ENCODE measurements at regions not wholly inside any gene's neighbourhood (a gene's known extent, or its start where the extent isn't known, plus 50 kb on each side); places are given as distances from the start of the nearest gene placed in this dataset.

DNA sequence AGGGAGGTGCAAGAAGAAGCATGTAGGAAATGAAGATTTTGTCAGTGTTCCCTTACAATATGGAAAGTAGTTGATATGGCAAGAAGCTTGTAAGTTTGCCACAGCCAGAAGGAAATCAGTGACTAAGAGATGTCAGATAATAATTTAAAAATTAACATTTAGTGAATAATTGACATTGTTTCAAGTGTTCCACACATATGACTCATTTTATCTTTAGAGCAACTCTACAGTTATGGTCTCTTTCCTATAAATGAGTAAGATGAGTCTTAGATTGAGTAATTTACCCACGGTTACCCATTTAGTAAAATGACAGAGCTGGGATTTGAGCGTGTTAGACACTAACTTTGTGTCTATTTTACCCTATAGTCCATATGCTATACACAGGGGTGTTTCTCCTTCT lies 300.3 kb upstream of the IRS4 start:
- Histone ChIP-seq H4K20me1 (replicated peaks; ENCODE audit: insufficient read depth) (no peaks in the 10 kb centered on the region), H3K27me3 (ENCODE audit: insufficient read depth) (no peaks in the 10 kb centered on the region), H3K4me2 (no peak overlapping the region), H3K79me2 (replicated peaks; ENCODE audit: insufficient read depth) (no peaks in the 10 kb centered on the region), H3K36me3 (ENCODE audit: insufficient read depth) (no peaks in the 10 kb centered on the region), H2AFZ (no peak overlapping the region), H3K9me2 (ENCODE audit: insufficient read depth) (no peaks in the 10 kb centered on the region), H3K27ac (ENCODE audit: low read depth) (no peak overlapping the region), H3K4me3 (no peak overlapping the region), H3F3A (replicated peaks; ENCODE audit: low read depth) (no peaks in the 10 kb centered on the region), H3K4me1 (ENCODE audit: insufficient read depth) (no peaks in the 10 kb centered on the region)
- no peaks in the 10 kb centered on the region for H3K4me1 Mint-ChIP-seq
- no peaks in the 10 kb centered on the region; the same call in 2 of the 3 replicates for H3K9me3 Mint-ChIP-seq
- H3K27me3 Mint-ChIP-seq (ENCODE audit: insufficient read depth, low read depth, poor library complexity) = no peaks in the 10 kb centered on the region
- DNase-seq (ENCODE audit: low spot score) = no peak
- ATAC-seq = no peak
- H3K4me3 Mint-ChIP-seq = no peak overlapping the region
- H3K36me3 Mint-ChIP-seq (ENCODE audit: low read depth) = no peaks in the 10 kb centered on the region; the same call in 2 of the 3 replicates
- no peak overlapping the region for H3K27ac Mint-ChIP-seq
- TF ChIP-seq POLR2AphosphoS5 (IDR thresholded peaks at IDR 0.05; ENCODE audit: low read depth) (no peak), ZNF114 (CRISPR knock-in tag; IDR thresholded peaks at IDR 0.05) (no peak), NANOG (IDR thresholded peaks at IDR 0.05; ENCODE audit: borderline replicate concordance) (no peak), EZH2 (IDR thresholded peaks at IDR 0.05; ENCODE audit: low read depth, unreplicated experiment) (no peak), STAT1 (IDR thresholded peaks at IDR 0.05; ENCODE audit: unreplicated experiment) (no peak), CREB1 (CRISPR knock-in tag; IDR thresholded peaks at IDR 0.05; ENCODE audit: low read depth) (no peak), JUNB (IDR thresholded peaks at IDR 0.05; ENCODE audit: unreplicated experiment) (no peak)
- TF ChIP-seq, protein P1, sequence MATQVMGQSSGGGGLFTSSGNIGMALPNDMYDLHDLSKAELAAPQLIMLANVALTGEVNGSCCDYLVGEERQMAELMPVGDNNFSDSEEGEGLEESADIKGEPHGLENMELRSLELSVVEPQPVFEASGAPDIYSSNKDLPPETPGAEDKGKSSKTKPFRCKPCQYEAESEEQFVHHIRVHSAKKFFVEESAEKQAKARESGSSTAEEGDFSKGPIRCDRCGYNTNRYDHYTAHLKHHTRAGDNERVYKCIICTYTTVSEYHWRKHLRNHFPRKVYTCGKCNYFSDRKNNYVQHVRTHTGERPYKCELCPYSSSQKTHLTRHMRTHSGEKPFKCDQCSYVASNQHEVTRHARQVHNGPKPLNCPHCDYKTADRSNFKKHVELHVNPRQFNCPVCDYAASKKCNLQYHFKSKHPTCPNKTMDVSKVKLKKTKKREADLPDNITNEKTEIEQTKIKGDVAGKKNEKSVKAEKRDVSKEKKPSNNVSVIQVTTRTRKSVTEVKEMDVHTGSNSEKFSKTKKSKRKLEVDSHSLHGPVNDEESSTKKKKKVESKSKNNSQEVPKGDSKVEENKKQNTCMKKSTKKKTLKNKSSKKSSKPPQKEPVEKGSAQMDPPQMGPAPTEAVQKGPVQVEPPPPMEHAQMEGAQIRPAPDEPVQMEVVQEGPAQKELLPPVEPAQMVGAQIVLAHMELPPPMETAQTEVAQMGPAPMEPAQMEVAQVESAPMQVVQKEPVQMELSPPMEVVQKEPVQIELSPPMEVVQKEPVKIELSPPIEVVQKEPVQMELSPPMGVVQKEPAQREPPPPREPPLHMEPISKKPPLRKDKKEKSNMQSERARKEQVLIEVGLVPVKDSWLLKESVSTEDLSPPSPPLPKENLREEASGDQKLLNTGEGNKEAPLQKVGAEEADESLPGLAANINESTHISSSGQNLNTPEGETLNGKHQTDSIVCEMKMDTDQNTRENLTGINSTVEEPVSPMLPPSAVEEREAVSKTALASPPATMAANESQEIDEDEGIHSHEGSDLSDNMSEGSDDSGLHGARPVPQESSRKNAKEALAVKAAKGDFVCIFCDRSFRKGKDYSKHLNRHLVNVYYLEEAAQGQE (IDR thresholded peaks at IDR 0.05; ENCODE audit: unreplicated experiment) = no peak
- TF ChIP-seq, protein P2, sequence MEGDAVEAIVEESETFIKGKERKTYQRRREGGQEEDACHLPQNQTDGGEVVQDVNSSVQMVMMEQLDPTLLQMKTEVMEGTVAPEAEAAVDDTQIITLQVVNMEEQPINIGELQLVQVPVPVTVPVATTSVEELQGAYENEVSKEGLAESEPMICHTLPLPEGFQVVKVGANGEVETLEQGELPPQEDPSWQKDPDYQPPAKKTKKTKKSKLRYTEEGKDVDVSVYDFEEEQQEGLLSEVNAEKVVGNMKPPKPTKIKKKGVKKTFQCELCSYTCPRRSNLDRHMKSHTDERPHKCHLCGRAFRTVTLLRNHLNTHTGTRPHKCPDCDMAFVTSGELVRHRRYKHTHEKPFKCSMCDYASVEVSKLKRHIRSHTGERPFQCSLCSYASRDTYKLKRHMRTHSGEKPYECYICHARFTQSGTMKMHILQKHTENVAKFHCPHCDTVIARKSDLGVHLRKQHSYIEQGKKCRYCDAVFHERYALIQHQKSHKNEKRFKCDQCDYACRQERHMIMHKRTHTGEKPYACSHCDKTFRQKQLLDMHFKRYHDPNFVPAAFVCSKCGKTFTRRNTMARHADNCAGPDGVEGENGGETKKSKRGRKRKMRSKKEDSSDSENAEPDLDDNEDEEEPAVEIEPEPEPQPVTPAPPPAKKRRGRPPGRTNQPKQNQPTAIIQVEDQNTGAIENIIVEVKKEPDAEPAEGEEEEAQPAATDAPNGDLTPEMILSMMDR (conservative IDR thresholded peaks at IDR 0.05; ENCODE audit: low read depth in 2 of 2) = no peak
- TF ChIP-seq, protein P3, sequence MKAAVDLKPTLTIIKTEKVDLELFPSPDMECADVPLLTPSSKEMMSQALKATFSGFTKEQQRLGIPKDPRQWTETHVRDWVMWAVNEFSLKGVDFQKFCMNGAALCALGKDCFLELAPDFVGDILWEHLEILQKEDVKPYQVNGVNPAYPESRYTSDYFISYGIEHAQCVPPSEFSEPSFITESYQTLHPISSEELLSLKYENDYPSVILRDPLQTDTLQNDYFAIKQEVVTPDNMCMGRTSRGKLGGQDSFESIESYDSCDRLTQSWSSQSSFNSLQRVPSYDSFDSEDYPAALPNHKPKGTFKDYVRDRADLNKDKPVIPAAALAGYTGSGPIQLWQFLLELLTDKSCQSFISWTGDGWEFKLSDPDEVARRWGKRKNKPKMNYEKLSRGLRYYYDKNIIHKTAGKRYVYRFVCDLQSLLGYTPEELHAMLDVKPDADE (IDR thresholded peaks at IDR 0.05) = no peak

DNA sequence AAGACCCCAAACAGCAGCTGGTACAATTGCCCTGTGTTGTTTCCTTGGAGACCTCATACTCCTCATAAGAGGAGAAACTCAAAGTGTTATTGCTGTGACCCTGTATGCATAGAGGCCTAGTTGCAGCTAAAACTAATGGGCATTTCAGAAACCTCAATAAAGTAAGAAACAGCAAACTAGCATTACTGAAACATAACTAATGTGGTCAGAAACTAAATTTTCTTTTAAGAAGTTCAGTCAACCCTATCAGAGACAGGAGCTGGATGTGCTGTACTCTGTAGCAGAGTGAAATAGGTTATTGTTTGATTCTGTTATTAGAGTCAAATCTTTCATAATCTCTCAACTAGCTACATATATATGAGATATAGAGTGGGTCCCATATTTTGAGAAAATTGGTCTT lies 257.5 kb upstream of the IRS4 start:
- H3K27me3 Mint-ChIP-seq (ENCODE audit: insufficient read depth, low read depth, poor library complexity) = no peaks in the 10 kb centered on the region
- H3K4me2 ChIP-seq = no peak overlapping the region
- no peak for TF ChIP-seq STAT1 (IDR thresholded peaks at IDR 0.05; ENCODE audit: unreplicated experiment)
- TF ChIP-seq, protein P4, sequence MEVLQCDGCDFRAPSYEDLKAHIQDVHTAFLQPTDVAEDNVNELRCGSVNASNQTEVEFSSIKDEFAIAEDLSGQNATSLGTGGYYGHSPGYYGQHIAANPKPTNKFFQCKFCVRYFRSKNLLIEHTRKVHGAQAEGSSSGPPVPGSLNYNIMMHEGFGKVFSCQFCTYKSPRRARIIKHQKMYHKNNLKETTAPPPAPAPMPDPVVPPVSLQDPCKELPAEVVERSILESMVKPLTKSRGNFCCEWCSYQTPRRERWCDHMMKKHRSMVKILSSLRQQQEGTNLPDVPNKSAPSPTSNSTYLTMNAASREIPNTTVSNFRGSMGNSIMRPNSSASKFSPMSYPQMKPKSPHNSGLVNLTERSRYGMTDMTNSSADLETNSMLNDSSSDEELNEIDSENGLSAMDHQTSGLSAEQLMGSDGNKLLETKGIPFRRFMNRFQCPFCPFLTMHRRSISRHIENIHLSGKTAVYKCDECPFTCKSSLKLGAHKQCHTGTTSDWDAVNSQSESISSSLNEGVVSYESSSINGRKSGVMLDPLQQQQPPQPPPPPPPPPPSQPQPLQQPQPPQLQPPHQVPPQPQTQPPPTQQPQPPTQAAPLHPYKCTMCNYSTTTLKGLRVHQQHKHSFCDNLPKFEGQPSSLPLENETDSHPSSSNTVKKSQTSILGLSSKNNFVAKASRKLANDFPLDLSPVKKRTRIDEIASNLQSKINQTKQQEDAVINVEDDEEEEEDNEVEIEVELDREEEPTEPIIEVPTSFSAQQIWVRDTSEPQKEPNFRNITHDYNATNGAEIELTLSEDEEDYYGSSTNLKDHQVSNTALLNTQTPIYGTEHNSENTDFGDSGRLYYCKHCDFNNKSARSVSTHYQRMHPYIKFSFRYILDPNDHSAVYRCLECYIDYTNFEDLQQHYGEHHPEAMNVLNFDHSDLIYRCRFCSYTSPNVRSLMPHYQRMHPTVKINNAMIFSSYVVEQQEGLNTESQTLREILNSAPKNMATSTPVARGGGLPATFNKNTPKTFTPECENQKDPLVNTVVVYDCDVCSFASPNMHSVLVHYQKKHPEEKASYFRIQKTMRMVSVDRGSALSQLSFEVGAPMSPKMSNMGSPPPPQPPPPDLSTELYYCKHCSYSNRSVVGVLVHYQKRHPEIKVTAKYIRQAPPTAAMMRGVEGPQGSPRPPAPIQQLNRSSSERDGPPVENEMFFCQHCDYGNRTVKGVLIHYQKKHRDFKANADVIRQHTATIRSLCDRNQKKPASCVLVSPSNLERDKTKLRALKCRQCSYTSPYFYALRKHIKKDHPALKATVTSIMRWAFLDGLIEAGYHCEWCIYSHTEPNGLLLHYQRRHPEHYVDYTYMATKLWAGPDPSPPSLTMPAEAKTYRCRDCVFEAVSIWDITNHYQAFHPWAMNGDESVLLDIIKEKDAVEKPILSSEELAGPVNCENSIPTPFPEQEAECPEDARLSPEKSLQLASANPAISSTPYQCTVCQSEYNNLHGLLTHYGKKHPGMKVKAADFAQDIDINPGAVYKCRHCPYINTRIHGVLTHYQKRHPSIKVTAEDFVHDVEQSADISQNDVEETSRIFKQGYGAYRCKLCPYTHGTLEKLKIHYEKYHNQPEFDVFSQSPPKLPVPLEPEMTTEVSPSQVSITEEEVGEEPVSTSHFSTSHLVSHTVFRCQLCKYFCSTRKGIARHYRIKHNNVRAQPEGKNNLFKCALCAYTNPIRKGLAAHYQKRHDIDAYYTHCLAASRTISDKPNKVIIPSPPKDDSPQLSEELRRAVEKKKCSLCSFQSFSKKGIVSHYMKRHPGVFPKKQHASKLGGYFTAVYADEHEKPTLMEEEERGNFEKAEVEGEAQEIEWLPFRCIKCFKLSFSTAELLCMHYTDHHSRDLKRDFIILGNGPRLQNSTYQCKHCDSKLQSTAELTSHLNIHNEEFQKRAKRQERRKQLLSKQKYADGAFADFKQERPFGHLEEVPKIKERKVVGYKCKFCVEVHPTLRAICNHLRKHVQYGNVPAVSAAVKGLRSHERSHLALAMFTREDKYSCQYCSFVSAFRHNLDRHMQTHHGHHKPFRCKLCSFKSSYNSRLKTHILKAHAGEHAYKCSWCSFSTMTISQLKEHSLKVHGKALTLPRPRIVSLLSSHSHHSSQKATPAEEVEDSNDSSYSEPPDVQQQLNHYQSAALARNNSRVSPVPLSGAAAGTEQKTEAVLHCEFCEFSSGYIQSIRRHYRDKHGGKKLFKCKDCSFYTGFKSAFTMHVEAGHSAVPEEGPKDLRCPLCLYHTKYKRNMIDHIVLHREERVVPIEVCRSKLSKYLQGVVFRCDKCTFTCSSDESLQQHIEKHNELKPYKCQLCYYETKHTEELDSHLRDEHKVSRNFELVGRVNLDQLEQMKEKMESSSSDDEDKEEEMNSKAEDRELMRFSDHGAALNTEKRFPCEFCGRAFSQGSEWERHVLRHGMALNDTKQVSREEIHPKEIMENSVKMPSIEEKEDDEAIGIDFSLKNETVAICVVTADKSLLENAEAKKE (CRISPR knock-in tag; IDR thresholded peaks at IDR 0.05) = no peak

More for the DNA sequence above, 257.5 kb upstream of the IRS4 start:
- no peak for DNase-seq (ENCODE audit: low spot score)
- Histone ChIP-seq H3F3A (replicated peaks; ENCODE audit: low read depth) (no peaks in the 10 kb centered on the region), H3K27me3 (ENCODE audit: insufficient read depth) (no peaks in the 10 kb centered on the region), H3K9me2 (ENCODE audit: insufficient read depth) (no peaks in the 10 kb centered on the region), H4K20me1 (replicated peaks; ENCODE audit: insufficient read depth) (no peaks in the 10 kb centered on the region), H3K79me2 (replicated peaks; ENCODE audit: insufficient read depth) (no peaks in the 10 kb centered on the region), H3K4me1 (ENCODE audit: insufficient read depth) (no peaks in the 10 kb centered on the region), H3K27ac (ENCODE audit: low read depth) (no peak overlapping the region), H2AFZ (no peak overlapping the region), H3K4me3 (no peak overlapping the region), H3K36me3 (ENCODE audit: insufficient read depth) (no peaks in the 10 kb centered on the region)
- no peaks in the 10 kb centered on the region for H3K36me3 Mint-ChIP-seq (ENCODE audit: low read depth)
- no peaks in the 10 kb centered on the region for H3K4me1 Mint-ChIP-seq
- H3K27ac Mint-ChIP-seq = no peak overlapping the region
- no peak overlapping the region for H3K4me3 Mint-ChIP-seq
- H3K9me3 Mint-ChIP-seq = peaks cover 5% of the 10 kb centered on the region; the same call in 2 of the 3 replicates
- ATAC-seq = no peak
